ENCODE measurements at regions not wholly inside any gene's neighbourhood (a gene's known extent, or its start where the extent isn't known, plus 50 kb on each side); places are given as distances from the start of the nearest gene placed in this dataset.

GRCh38 chr12:105806400-105806770 lies 332.4 kb downstream of the NUAK1 start:
- Histone ChIP-seq H3K4me1 (ENCODE audit: control insufficient read depth in 1 of 2, insufficient read depth in 1 of 2, low read depth in 1 of 2, low read length in 1 of 2) (no peaks in the 10 kb centered on the region), H3K4me3 (ENCODE audit: low read depth in 1 of 2, low read length in 1 of 2) (no peak overlapping the region), H3K27ac (no peak overlapping the region), H3K36me3 (no peaks in the 10 kb centered on the region), H3K9me3 (no peaks in the 10 kb centered on the region), H3K27me3 (no peaks in the 10 kb centered on the region)
- TF ChIP-seq, protein P1, sequence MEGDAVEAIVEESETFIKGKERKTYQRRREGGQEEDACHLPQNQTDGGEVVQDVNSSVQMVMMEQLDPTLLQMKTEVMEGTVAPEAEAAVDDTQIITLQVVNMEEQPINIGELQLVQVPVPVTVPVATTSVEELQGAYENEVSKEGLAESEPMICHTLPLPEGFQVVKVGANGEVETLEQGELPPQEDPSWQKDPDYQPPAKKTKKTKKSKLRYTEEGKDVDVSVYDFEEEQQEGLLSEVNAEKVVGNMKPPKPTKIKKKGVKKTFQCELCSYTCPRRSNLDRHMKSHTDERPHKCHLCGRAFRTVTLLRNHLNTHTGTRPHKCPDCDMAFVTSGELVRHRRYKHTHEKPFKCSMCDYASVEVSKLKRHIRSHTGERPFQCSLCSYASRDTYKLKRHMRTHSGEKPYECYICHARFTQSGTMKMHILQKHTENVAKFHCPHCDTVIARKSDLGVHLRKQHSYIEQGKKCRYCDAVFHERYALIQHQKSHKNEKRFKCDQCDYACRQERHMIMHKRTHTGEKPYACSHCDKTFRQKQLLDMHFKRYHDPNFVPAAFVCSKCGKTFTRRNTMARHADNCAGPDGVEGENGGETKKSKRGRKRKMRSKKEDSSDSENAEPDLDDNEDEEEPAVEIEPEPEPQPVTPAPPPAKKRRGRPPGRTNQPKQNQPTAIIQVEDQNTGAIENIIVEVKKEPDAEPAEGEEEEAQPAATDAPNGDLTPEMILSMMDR (IDR thresholded peaks at IDR 0.05) = no peak

GRCh38 chr12:105812366-105812765 lies 326.4 kb downstream of the NUAK1 start:
- H3K4me3 ChIP-seq (ENCODE audit: low read depth in 1 of 2, low read length in 1 of 2) = no peak overlapping the region

GRCh38 chr12:105813201-105813600 lies 325.6 kb downstream of the NUAK1 start:
- no peak overlapping the region for H3K27ac ChIP-seq
- TF ChIP-seq, protein P1 (IDR thresholded peaks at IDR 0.05) = no peak
- H3K36me3 ChIP-seq = no peaks in the 10 kb centered on the region
- H3K27me3 ChIP-seq = no peaks in the 10 kb centered on the region
- no peaks in the 10 kb centered on the region for H3K9me3 ChIP-seq
- no peaks in the 10 kb centered on the region for H3K4me1 ChIP-seq (ENCODE audit: control insufficient read depth in 1 of 2, insufficient read depth in 1 of 2, low read depth in 1 of 2, low read length in 1 of 2)
- H3K4me3 ChIP-seq (ENCODE audit: low read depth in 1 of 2, low read length in 1 of 2) = no peak overlapping the region

More at GRCh38 chr12:105812366-105812765, 326.4 kb downstream of the NUAK1 start:
- Histone ChIP-seq H3K36me3 (no peaks in the 10 kb centered on the region), H3K27me3 (no peaks in the 10 kb centered on the region), H3K4me1 (ENCODE audit: control insufficient read depth in 1 of 2, insufficient read depth in 1 of 2, low read depth in 1 of 2, low read length in 1 of 2) (no peaks in the 10 kb centered on the region), H3K27ac (no peak overlapping the region), H3K9me3 (no peaks in the 10 kb centered on the region)
- TF ChIP-seq, protein P1 (IDR thresholded peaks at IDR 0.05) = no peak

- Histone ChIP-seq H3K27me3 (no peaks in the 10 kb centered on the region), H3K9me3 (no peaks in the 10 kb centered on the region), H3K36me3 (no peaks in the 10 kb centered on the region), H3K4me3 (ENCODE audit: low read depth in 1 of 2, low read length in 1 of 2) (no peak overlapping the region), H3K4me1 (ENCODE audit: control insufficient read depth in 1 of 2, insufficient read depth in 1 of 2, low read depth in 1 of 2, low read length in 1 of 2) (no peaks in the 10 kb centered on the region), H3K27ac (no peak overlapping the region)
- TF ChIP-seq, protein P1 (IDR thresholded peaks at IDR 0.05) = no peak
These were observed 324.5 kb downstream of the NUAK1 start for GRCh38 chr12:105814283-105814682.

- peaks cover 8% of the 10 kb centered on the region for H3K27me3 ChIP-seq
- TF ChIP-seq, protein P1 (IDR thresholded peaks at IDR 0.05) = no peak
- peaks cover 0 to 6% of the 10 kb centered on the region in 2 experiments for H3K4me1 ChIP-seq (ENCODE audit: control insufficient read depth in 1 of 2, insufficient read depth in 1 of 2, low read depth in 1 of 2, low read length in 1 of 2)
- no peaks in the 10 kb centered on the region for H3K36me3 ChIP-seq
- no peak overlapping the region for H3K4me3 ChIP-seq (ENCODE audit: low read depth in 1 of 2, low read length in 1 of 2)
- H3K9me3 ChIP-seq = no peaks in the 10 kb centered on the region
- no peak overlapping the region for H3K27ac ChIP-seq
These were observed 319.2 kb downstream of the NUAK1 start for GRCh38 chr12:105819549-105819948.

Measured in neutrophil (primary cell).